ENCODE measurements at regions not wholly inside any gene's neighbourhood (a gene's known extent, or its start where the extent isn't known, plus 50 kb on each side); places are given as distances from the start of the nearest gene placed in this dataset.

- no peak for DNase-seq (ENCODE audit: low read depth)
Observed at GRCh38 chr5:7955476-7955875, 86.5 kb downstream of the MTRR start.

- DNase-seq (ENCODE audit: low read depth): no peak
Observed at GRCh38 chr5:7957329-7957728, 88.4 kb downstream of the MTRR start.

GRCh38 chr5:7960142-7960541 is 91.2 kb downstream of the MTRR start:
- no peak for DNase-seq (ENCODE audit: low read depth)

- DNase-seq (ENCODE audit: low read depth): no peak
Observed at GRCh38 chr5:7961540-7961939, 92.6 kb downstream of the MTRR start.

- DNase-seq (ENCODE audit: low read depth): no peak
Observed at GRCh38 chr5:7970816-7971215, 101.9 kb downstream of the MTRR start.

- no peak for DNase-seq (ENCODE audit: low read depth)
Observed at GRCh38 chr5:7976411-7977190, 107.7 kb downstream of the MTRR start.

GRCh38 chr5:7978114-7978513 is 109.2 kb downstream of the MTRR start:
- no peak for DNase-seq (ENCODE audit: low read depth)

- DNase-seq (ENCODE audit: low read depth): no peak
Observed at GRCh38 chr5:7978991-7979390, 110.0 kb downstream of the MTRR start.

GRCh38 chr5:7980881-7981280 is 111.9 kb downstream of the MTRR start:
- no peak for DNase-seq (ENCODE audit: low read depth)

- no peak for DNase-seq (ENCODE audit: low read depth)
Observed at GRCh38 chr5:7983433-7983832, 114.5 kb downstream of the MTRR start.

GRCh38 chr5:7991125-7991821 is 122.3 kb downstream of the MTRR start:
- DNase-seq (ENCODE audit: low read depth): no peak

GRCh38 chr5:7995688-7996294 is 126.8 kb downstream of the MTRR start:
- DNase-seq (ENCODE audit: low read depth): no peak

GRCh38 chr5:8005416-8005815 is 136.5 kb downstream of the MTRR start:
- no peak for DNase-seq (ENCODE audit: low read depth)

- DNase-seq (ENCODE audit: low read depth): no peak
Observed at GRCh38 chr5:8012131-8012977, 143.4 kb downstream of the MTRR start.

GRCh38 chr5:8013948-8014710 is 145.2 kb downstream of the MTRR start:
- no peak for DNase-seq (ENCODE audit: low read depth)

- DNase-seq (ENCODE audit: low read depth): no peak
Observed at GRCh38 chr5:8019719-8020218, 150.8 kb downstream of the MTRR start.

- no peak for DNase-seq (ENCODE audit: low read depth)
Observed at GRCh38 chr5:8020861-8021514, 152.0 kb downstream of the MTRR start.

- no peak for DNase-seq (ENCODE audit: low read depth)
Observed at GRCh38 chr5:8028243-8028642, 159.3 kb downstream of the MTRR start.

GRCh38 chr5:8033261-8033660 is 164.3 kb downstream of the MTRR start:
- no peak for DNase-seq (ENCODE audit: low read depth)

- no peak for DNase-seq (ENCODE audit: low read depth)
Observed at GRCh38 chr5:8034852-8035251, 165.9 kb downstream of the MTRR start.

GRCh38 chr5:8048920-8049319 is 180.0 kb downstream of the MTRR start:
- no peak for DNase-seq (ENCODE audit: low read depth)
